Esophagus squamous epithelium (tissue), 4 donors: ENCODE measurements at regions not wholly inside any gene's neighbourhood (a gene's known extent, or its start where the extent isn't known, plus 50 kb on each side); places are given as distances from the start of the nearest gene placed in this dataset.

Experiments
- CTCF ChIP-seq, 6 experiments: fragments of 450-650 bp in 4 of 6; fragments of 200-600 bp in 2 of 6; sonication (generic) in 2 of 6; IDR thresholded peaks; one replicate each; pipeline ENCODE4 v1.5.1; 2016 to 2019; ENCODE audit warnings: antibody characterized with exemption in 6 of 6, mild to moderate bottlenecking in 4 of 6, moderate library complexity in 4 of 6
- POLR2A ChIP-seq, 4 donors: fragments of 450-650 bp; IDR thresholded peaks; one replicate each; pipeline ENCODE4 v1.6.1; 2017; ENCODE audit warnings: antibody characterized with exemption in 4 of 4, mild to moderate bottlenecking in 4 of 4, moderate library complexity in 3 of 4

GRCh38 chr6:154648888-154649205 is 84.4 kb upstream of the SCAF8 start:
- TF ChIP-seq CTCF (IDR thresholded peaks at IDR 0.05), result no peak
- TF ChIP-seq POLR2A (IDR thresholded peaks at IDR 0.05), result no peak
